Stimulated activated CD8-positive, alpha-beta memory T cell treated with anti-CD3 and anti-CD28 coated beads, Interleukin-7, amount 100 ng/mL, for 1 hour (primary cell): ENCODE measurements at regions not wholly inside any gene's neighbourhood (a gene's known extent, or its start where the extent isn't known, plus 50 kb on each side); places are given as distances from the start of the nearest gene placed in this dataset.

ENCODE experiments used
- DNase-seq, 2 donors: peaks; one replicate each; pipeline ENCODE4 v3.0.0-alpha.2; 2020; ENCODE audit warnings: low read depth in 2 of 2

- DNase-seq = no peak
Observed at GRCh38 chr16:65223335-65223734, 101.5 kb upstream of the CDH11 start.

GRCh38 chr16:65222536-65222935 is 100.7 kb upstream of the CDH11 start:
- no peak for DNase-seq

GRCh38 chr16:65222049-65222448 is 100.2 kb upstream of the CDH11 start:
- no peak for DNase-seq

GRCh38 chr16:65219786-65220185 is 97.9 kb upstream of the CDH11 start:
- DNase-seq = no peak

- DNase-seq = no peak
Observed at GRCh38 chr16:65218348-65218747, 96.5 kb upstream of the CDH11 start.

GRCh38 chr16:65213866-65214595 is 92.2 kb upstream of the CDH11 start:
- no peak for DNase-seq

- DNase-seq = no peak
Observed at GRCh38 chr16:65212791-65213190, 90.9 kb upstream of the CDH11 start.

- no peak for DNase-seq
Observed at GRCh38 chr16:65212240-65212639, 90.4 kb upstream of the CDH11 start.

- no peak for DNase-seq
Observed at GRCh38 chr16:65202461-65202860, 80.6 kb upstream of the CDH11 start.

GRCh38 chr16:65201511-65201910 is 79.6 kb upstream of the CDH11 start:
- DNase-seq = no peak

- DNase-seq = no peak
Observed at GRCh38 chr16:65200857-65201256, 79.0 kb upstream of the CDH11 start.

- no peak for DNase-seq
Observed at GRCh38 chr16:65200156-65200773, 78.4 kb upstream of the CDH11 start.

GRCh38 chr16:65196420-65197075 is 74.7 kb upstream of the CDH11 start:
- DNase-seq = no peak

GRCh38 chr16:65195998-65196397 is 74.1 kb upstream of the CDH11 start:
- no peak for DNase-seq

GRCh38 chr16:65185241-65185778 is 63.4 kb upstream of the CDH11 start:
- no peak for DNase-seq

GRCh38 chr16:65181071-65181561 is 59.3 kb upstream of the CDH11 start:
- DNase-seq = no peak

GRCh38 chr16:65178151-65178550 is 56.3 kb upstream of the CDH11 start:
- no peak for DNase-seq

- no peak for DNase-seq
Observed at GRCh38 chr16:65176603-65177002, 54.7 kb upstream of the CDH11 start.

- DNase-seq = no peak
Observed at GRCh38 chr16:65172356-65172755, 50.5 kb upstream of the CDH11 start.
